Omental fat pad (tissue), 3 donors: ENCODE measurements at regions not wholly inside any gene's neighbourhood (a gene's known extent, or its start where the extent isn't known, plus 50 kb on each side); places are given as distances from the start of the nearest gene placed in this dataset.
"Not testable (repeated sequence)": the region's sequence is repeated elsewhere in the genome, so short reads cannot be mapped to it uniquely, and the experiment has no call there.

Experiments used
- ATAC-seq: fragments of 150-250 bp; one replicate; pipeline ENCODE4 v1.9.1; 2016; ENCODE audit warnings: mild to moderate bottlenecking, moderate library complexity; ENCODE audit not compliant: low FRiP score
- DNase-seq: peaks from one replicate; pipeline ENCODE4 v3.0.0-alpha.2; 2019; ENCODE audit warnings: low spot score
- TF ChIP-seq, protein P1 (sequence below), 3 donors: fragments of 450-650 bp; IDR thresholded peaks; one replicate each; pipeline ENCODE4 v1.5.1; 2016 to 2017; ENCODE audit warnings: antibody characterized with exemption in 3 of 3, mild to moderate bottlenecking in 3 of 3, moderate library complexity in 2 of 3

DNA sequence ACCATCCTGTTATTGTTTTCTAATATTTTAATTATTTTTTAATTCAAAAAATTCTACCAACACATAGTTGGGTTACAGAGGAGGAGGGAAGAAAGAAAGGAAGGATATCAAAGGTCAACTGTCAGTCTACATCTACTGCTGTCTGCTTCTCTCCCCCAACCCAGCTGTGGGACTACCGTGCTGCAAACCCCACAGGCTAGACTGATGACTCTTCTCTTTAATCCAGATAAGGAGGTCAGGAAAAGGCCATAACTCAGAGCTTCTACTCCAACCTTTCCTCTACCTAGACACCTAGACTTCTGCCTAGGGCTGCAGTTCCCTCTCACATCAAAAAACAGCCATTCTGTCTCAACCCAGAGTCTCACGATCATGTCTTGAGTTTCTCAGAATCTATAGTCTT, 124.2 kb upstream of the ETV3 start:
- ATAC-seq (no peak), DNase-seq (no peak)
- TF ChIP-seq, protein P1, sequence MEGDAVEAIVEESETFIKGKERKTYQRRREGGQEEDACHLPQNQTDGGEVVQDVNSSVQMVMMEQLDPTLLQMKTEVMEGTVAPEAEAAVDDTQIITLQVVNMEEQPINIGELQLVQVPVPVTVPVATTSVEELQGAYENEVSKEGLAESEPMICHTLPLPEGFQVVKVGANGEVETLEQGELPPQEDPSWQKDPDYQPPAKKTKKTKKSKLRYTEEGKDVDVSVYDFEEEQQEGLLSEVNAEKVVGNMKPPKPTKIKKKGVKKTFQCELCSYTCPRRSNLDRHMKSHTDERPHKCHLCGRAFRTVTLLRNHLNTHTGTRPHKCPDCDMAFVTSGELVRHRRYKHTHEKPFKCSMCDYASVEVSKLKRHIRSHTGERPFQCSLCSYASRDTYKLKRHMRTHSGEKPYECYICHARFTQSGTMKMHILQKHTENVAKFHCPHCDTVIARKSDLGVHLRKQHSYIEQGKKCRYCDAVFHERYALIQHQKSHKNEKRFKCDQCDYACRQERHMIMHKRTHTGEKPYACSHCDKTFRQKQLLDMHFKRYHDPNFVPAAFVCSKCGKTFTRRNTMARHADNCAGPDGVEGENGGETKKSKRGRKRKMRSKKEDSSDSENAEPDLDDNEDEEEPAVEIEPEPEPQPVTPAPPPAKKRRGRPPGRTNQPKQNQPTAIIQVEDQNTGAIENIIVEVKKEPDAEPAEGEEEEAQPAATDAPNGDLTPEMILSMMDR (IDR thresholded peaks at IDR 0.05) = no peak

DNA sequence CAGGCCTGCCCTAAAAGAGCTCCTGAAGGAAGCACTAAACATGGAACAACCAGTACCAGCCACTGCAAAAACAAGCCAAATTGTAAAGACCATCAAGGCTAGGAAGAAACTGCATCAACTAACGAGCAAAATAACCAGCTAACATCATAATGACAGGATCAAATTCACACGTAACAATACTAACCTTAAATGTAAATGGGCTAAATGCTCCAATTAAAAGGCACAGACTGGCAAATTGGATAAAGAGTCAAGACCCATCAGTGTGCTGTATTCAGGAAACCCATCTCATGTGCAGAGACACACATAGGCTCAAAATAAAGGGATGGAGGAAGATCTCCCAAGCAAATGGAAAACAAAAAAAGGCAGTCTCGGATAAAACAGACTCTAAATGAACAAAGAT, 117.7 kb upstream of the ETV3 start:
- not testable (repeated sequence) for ATAC-seq, DNase-seq

GRCh38 chr1:157254183-157254582, 116.0 kb upstream of the ETV3 start:
- not testable (repeated sequence) for DNase-seq, ATAC-seq

- DNase-seq (no peak), ATAC-seq (no peak)
- TF ChIP-seq, protein P1 (IDR thresholded peaks at IDR 0.05) = no peak
These were observed 114.3 kb upstream of the ETV3 start for GRCh38 chr1:157252473-157252872.

- TF ChIP-seq, protein P1 (IDR thresholded peaks at IDR 0.05) = no peak
- DNase-seq (no peak), ATAC-seq (no peak)
These were observed 111.5 kb upstream of the ETV3 start for GRCh38 chr1:157249739-157250138.

DNA sequence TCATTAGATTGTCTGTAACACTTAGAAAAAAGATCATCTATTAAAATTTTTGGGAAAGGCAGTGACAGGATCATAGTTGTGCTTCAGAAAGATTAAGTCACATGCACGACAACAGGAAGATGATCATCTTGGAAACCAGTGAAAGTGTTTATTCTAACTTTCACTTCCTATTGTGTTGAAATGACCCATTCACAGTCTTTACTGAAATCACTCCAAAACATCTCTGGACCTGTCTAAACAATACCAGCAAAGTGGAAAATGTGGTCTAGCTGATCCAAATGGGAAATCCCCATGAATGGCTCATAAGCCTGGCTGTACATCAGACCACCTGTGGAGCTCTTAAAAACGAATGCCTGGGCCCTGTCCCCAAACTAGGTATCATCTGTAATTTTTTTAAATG, 111.1 kb upstream of the ETV3 start:
- no peak for ATAC-seq
- DNase-seq = no peak
- TF ChIP-seq, protein P1 (IDR thresholded peaks at IDR 0.05) = no peak

DNA sequence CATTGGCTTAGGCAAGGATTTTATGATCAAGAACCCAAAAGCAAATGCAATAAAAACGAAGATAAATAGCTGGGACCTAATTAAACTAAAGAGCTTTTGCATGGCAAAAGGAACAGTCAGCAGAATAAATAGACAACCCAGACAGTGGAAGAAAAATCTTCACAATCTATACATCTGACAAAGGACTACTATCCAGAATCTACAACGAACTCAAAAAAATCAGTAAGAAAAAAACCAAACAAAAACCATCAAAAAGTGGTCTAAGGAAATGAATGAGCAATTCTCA, 109.5 kb upstream of the ETV3 start:
- not testable (repeated sequence) for DNase-seq, ATAC-seq

DNA sequence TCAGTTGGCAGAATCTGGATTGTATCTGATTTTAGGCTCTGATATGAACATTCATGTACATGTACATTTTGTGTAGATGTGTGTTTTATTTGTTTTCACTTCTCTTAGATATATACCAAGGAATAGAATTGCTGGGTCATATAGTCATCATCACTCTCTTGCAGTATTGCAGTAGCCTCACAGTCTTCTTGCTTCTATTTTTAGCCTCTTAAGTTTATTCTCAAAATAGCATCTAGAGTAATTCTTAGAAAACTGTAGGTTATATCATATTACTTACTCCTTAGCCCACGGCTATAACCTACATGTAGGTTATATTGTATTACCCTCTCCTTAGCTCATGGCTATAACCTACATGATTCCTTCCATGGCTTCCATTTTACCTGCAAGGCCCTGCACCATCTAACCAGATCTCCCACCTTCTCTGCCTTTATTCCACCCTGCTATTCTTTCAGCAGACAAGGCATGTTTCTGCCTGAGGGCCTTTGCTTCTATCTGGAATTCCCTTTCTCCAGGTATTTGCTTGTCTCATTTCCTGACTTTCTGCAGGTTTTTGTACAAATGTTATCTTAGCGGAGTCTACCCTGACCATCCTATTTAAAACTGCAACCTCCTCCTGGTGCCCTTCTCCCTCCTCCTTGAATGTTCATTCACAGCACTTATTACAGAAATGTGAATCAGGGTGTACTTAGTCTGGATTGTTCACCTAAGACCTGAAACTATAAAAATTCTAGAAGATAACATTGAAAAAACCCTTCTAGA, 109.0 kb upstream of the ETV3 start:
- ATAC-seq (no peak), DNase-seq (no peak)
- TF ChIP-seq, protein P1 (IDR thresholded peaks at IDR 0.05) = no peak

DNA sequence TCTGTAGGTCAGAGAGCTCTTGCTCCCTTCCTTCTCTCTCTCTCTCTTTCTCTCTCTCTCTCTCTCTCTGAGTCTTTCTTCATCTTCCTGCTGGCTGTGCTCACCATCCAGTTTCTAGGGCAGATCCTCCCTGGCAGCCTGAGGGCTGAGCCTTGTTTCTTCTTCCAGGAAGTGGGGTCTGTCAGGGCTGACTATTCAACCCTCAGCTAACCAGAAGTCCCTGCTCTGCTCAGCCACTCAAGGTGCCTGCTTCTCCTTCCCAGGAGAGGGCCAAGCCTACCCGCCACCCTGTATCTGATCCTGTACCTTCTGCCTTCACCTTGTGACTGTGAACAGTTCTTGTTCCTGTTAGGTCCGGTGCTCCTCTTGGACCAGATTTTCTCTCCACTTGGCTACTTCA, 107.6 kb upstream of the ETV3 start:
- TF ChIP-seq, protein P1 (IDR thresholded peaks at IDR 0.05) = no peak
- DNase-seq (no peak), ATAC-seq (no peak)
